ENCODE measurements at regions not wholly inside any gene's neighbourhood (a gene's known extent, or its start where the extent isn't known, plus 50 kb on each side); places are given as distances from the start of the nearest gene placed in this dataset.
"Not testable (repeated sequence)": the region's sequence is repeated elsewhere in the genome, so short reads cannot be mapped to it uniquely, and the experiment has no call there.

GRCh38 chr7:19899529-19899928 lies 126.1 kb upstream of the TMEM196 start:
- no peak overlapping the region for H3K27ac ChIP-seq
- intact Hi-C loops (cut with DNase I; ENCODE audit: low total_unique reads): no loop called here
- TF ChIP-seq CTCF (IDR thresholded peaks at IDR 0.05): no peak
- TF ChIP-seq POLR2A (IDR thresholded peaks at IDR 0.05): no peak
- DNase-seq: no peak
- H3K27me3 ChIP-seq: no peaks in the 10 kb centered on the region
- no peak overlapping the region for H3K4me3 ChIP-seq
- H3K9me3 ChIP-seq: no peaks in the 10 kb centered on the region
- no peaks in the 10 kb centered on the region for H3K4me1 ChIP-seq
- 85 to 86% methylated on average over 3 of the region's 3 CpGs for WGBS, 2 donors
- H3K36me3 ChIP-seq (ENCODE audit: low read depth, missing control alignments): no peaks in the 10 kb centered on the region

GRCh38 chr7:19882893-19883292 lies 109.5 kb upstream of the TMEM196 start:
- H3K9me3 ChIP-seq; H3K27ac ChIP-seq; H3K4me3 ChIP-seq; intact Hi-C loops (cut with DNase I; ENCODE audit: low total_unique reads); H3K36me3 ChIP-seq (ENCODE audit: low read depth, missing control alignments); H3K4me1 ChIP-seq; DNase-seq; H3K27me3 ChIP-seq: not testable (repeated sequence)
- whole genome bisulfite sequencing, 2 donors: 88 to 96% methylated on average over 8 to 11 of the region's 11 CpGs

- H3K36me3 ChIP-seq (ENCODE audit: low read depth, missing control alignments): no peaks in the 10 kb centered on the region
- WGBS, 2 donors: 95% methylated on average over 1 of the region's 1 CpG
- no peaks in the 10 kb centered on the region for H3K9me3 ChIP-seq
- H3K27me3 ChIP-seq: no peaks in the 10 kb centered on the region
- no peaks in the 10 kb centered on the region for H3K4me1 ChIP-seq
- intact Hi-C loops (cut with DNase I; ENCODE audit: low total_unique reads): no loop called here
- no peak for TF ChIP-seq POLR2A (IDR thresholded peaks at IDR 0.05)
- no peak overlapping the region for H3K27ac ChIP-seq
- DNase-seq: no peak
- H3K4me3 ChIP-seq: no peak overlapping the region
These were observed 98.7 kb upstream of the TMEM196 start for GRCh38 chr7:19872094-19872493.

GRCh38 chr7:19871102-19871501 lies 97.7 kb upstream of the TMEM196 start:
- DNase-seq: no peak
- no peak overlapping the region for H3K27ac ChIP-seq
- H3K27me3 ChIP-seq: no peaks in the 10 kb centered on the region
- H3K4me1 ChIP-seq: no peaks in the 10 kb centered on the region
- TF ChIP-seq CTCF (IDR thresholded peaks at IDR 0.05): no peak
- no peaks in the 10 kb centered on the region for H3K9me3 ChIP-seq
- WGBS, 2 donors: 84 to 89% methylated on average over 2 of the region's 2 CpGs
- intact Hi-C loops (cut with DNase I; ENCODE audit: low total_unique reads): no loop called here
- no peaks in the 10 kb centered on the region for H3K36me3 ChIP-seq (ENCODE audit: low read depth, missing control alignments)
- H3K4me3 ChIP-seq: no peak overlapping the region

GRCh38 chr7:19869979-19870378 lies 96.6 kb upstream of the TMEM196 start:
- Histone ChIP-seq H3K4me1 (no peaks in the 10 kb centered on the region), H3K36me3 (ENCODE audit: low read depth, missing control alignments) (no peaks in the 10 kb centered on the region), H3K4me3 (no peak overlapping the region), H3K27me3 (no peaks in the 10 kb centered on the region), H3K27ac (no peak overlapping the region), H3K9me3 (no peaks in the 10 kb centered on the region)
- no peak for DNase-seq
- 92 to 97% methylated on average over 3 of the region's 3 CpGs for WGBS, 2 donors
- TF ChIP-seq POLR2A (IDR thresholded peaks at IDR 0.05) (no peak), CTCF (IDR thresholded peaks at IDR 0.05) (no peak)
- intact Hi-C loops (cut with DNase I; ENCODE audit: low total_unique reads): no loop called here

- intact Hi-C loops (cut with DNase I; ENCODE audit: low total_unique reads): no loop called here
These were observed 79.9 kb upstream of the TMEM196 start for GRCh38 chr7:19853261-19853832.

More at GRCh38 chr7:19853261-19853832, 79.9 kb upstream of the TMEM196 start:
- H3K4me1 ChIP-seq: no peaks in the 10 kb centered on the region
- no peak overlapping the region for H3K4me3 ChIP-seq
- no peak for DNase-seq
- H3K36me3 ChIP-seq (ENCODE audit: low read depth, missing control alignments): no peaks in the 10 kb centered on the region
- TF ChIP-seq POLR2A (IDR thresholded peaks at IDR 0.05): no peak
- no peak for TF ChIP-seq CTCF (IDR thresholded peaks at IDR 0.05)
- 84 to 89% methylated on average over 5 of the region's 5 CpGs for WGBS, 2 donors
- no peaks in the 10 kb centered on the region for H3K9me3 ChIP-seq
- H3K27ac ChIP-seq: no peak overlapping the region
- no peaks in the 10 kb centered on the region for H3K27me3 ChIP-seq
